Heart left ventricle (tissue), 16 donors: ENCODE measurements at regions not wholly inside any gene's neighbourhood (a gene's known extent, or its start where the extent isn't known, plus 50 kb on each side); places are given as distances from the start of the nearest gene placed in this dataset.
"Not testable (repeated sequence)": the region's sequence is repeated elsewhere in the genome, so short reads cannot be mapped to it uniquely, and the experiment has no call there.

Experiments used
- ATAC-seq, 4 donors: fragments of 200-7000 bp; cut with Tn5 transposase; one replicate each; pipeline ENCODE4 v1.9.1; 2020 to 2022; ENCODE audit warnings: moderate library complexity in 4 of 4, mild to moderate bottlenecking in 3 of 4, moderate number of reproducible peaks in 1 of 4
- DNase-seq, 5 donors: peaks; one replicate each; pipeline ENCODE4 v3.0.0-alpha.2; 2020
- H3K27ac ChIP-seq, 12 donors: fragments of 200-600 bp; sonication (generic) in 4 of 12; one replicate each; pipeline versions ENCODE4 v1.5.0 to v1.8.0; 2016 to 2022; ENCODE audit warnings: mild to moderate bottlenecking in 2 of 12
- H3K27me3 ChIP-seq, 9 donors: fragments of 200-600 bp; sonication (generic) in 2 of 9; one replicate each; pipeline versions ENCODE4 v1.5.1 to v1.8.0; 2016 to 2022; ENCODE audit warnings: mild to moderate bottlenecking in 3 of 9
- H3K36me3 ChIP-seq, 9 donors: fragments of 200-600 bp; sonication (generic) in 2 of 9; one replicate each; pipeline versions ENCODE4 v1.5.0 to v1.8.0; 2018 to 2022; ENCODE audit warnings: mild to moderate bottlenecking in 2 of 9
- H3K4me1 ChIP-seq, 12 donors: fragments of 200-600 bp; sonication (generic) in 4 of 12; one replicate each; pipeline versions ENCODE4 v1.5.0 to v1.8.0; 2016 to 2022; ENCODE audit warnings: mild to moderate bottlenecking in 3 of 12
- H3K4me3 ChIP-seq, 12 donors: fragments of 200-600 bp; sonication (generic) in 4 of 12; one replicate each; pipeline versions ENCODE4 v1.5.0 to v1.8.0; 2017 to 2022; ENCODE audit warnings: mild to moderate bottlenecking in 9 of 12, moderate library complexity in 4 of 12
- H3K9me3 ChIP-seq, 12 donors: fragments of 200-600 bp; sonication (generic) in 4 of 12; one replicate each; pipeline versions ENCODE4 v1.5.0 to v1.8.0; 2016 to 2022; ENCODE audit warnings: mild to moderate bottlenecking in 1 of 12
- CTCF ChIP-seq, 12 donors: fragments of 200-600 bp; sonication (generic) in 4 of 12; IDR thresholded peaks; one replicate each; pipeline versions ENCODE4 v1.5.0 to v1.8.0; 2018 to 2022; ENCODE audit warnings: antibody characterized with exemption in 12 of 12, mild to moderate bottlenecking in 5 of 12
- POLR2A ChIP-seq, 2 donors: fragments of 450-650 bp; IDR thresholded peaks; one replicate each; pipeline ENCODE4 v1.6.1; 2017; ENCODE audit warnings: antibody characterized with exemption in 2 of 2, mild to moderate bottlenecking in 2 of 2, moderate library complexity in 2 of 2
- WGBS, 4 donors: extraction: QIAGEN DNeasy Blood & Tissue Kit in 2 of 4; methylation state at CpG; one replicate each; pipeline versions ENCODE4 v1.1.5 to v1.1.7; 2013 to 2018; 5-methylcytosine and 5-hydroxymethylcytosine counted together
- intact Hi-C, 10 donors: fragments of 100-400 bp; cut with DNase I; formaldehyde crosslinking; loops; one replicate each; pipeline versions ENCODE4 v1.11.1 to v1.14.2; 2022
- donor health status: ischemic (EF 13 %, LVEDD 7.1; RV severe dilation, severe dysfunction).
- donor health status: healthy with polysubstance abuse.
- donor health status: DM: no; HTN: yes; CAD: no.
- donor health status: DM: no; HTN: no; CAD: no.
- donor health status: ischemic (EF 25% LVEDD 6.9; RV normal size, moderate dysfunction).
- donor health status: ischemic (EF 25% LVEDD 5.7; RV mildly dilated, moderate dysfunction).
- donor health status: healthy.
- donor health status: DM: yes; HTN: yes; CAD: no.
- donor health status: ischemic (EF 35%, LVEDD 5.7; RV mildly dilated, moderate dysfunction).
- donor health status: nonischemic (EF 11% LVEDD 7.7; RV severe dilation, severe dysfunction).
- donor health status: DM: yes; HTN: yes; CAD: no.
- donor health status: PGD.
- donor health status: ischemic (EF 29% LVEDD 5.4; RV normal size, mild dysfunction).
- donor health status: nonischemic (EF 23%, LVEDD 6.1; RV moderate dilation, normal function).

- Histone ChIP-seq H3K4me1 (peaks cover 0 to 20% (median 0%) of the 10 kb centered on the region in 12 donors), H3K27ac (no peak overlapping the region), H3K9me3 (no peaks in the 10 kb centered on the region), H3K36me3 (no peaks in the 10 kb centered on the region), H3K27me3 (no peaks in the 10 kb centered on the region), H3K4me3 (no peak overlapping the region)
- no peak for TF ChIP-seq CTCF (IDR thresholded peaks at IDR 0.05)
- no peak for TF ChIP-seq POLR2A (IDR thresholded peaks at IDR 0.05)
- WGBS, 4 donors, result 46 to 68% (median 56%) methylated on average over 2 of the region's 2 CpGs
- intact Hi-C loops, result no loop called here
- ATAC-seq (no peak), DNase-seq (no peak)
Measured at GRCh38 chr5:96176022-96176421, 214.4 kb upstream of the ELL2 start.

GRCh38 chr5:96175090-96175489, 213.4 kb upstream of the ELL2 start:
- DNase-seq, result no peak
- H3K4me3 ChIP-seq, result no peak overlapping the region
- intact Hi-C loops, result no loop called here
- no peak for ATAC-seq
- no peaks in the 10 kb centered on the region for H3K36me3 ChIP-seq
- H3K9me3 ChIP-seq, result no peaks in the 10 kb centered on the region
- peak in 5 of 12 donors; percentile 8 to 29 (median 26) for TF ChIP-seq CTCF (IDR thresholded peaks at IDR 0.05)
- no peak for TF ChIP-seq POLR2A (IDR thresholded peaks at IDR 0.05)
- no peak overlapping the region for H3K27ac ChIP-seq
- peaks cover 0 to 19% (median 0%) of the 10 kb centered on the region in 12 donors for H3K4me1 ChIP-seq
- 88 to 95% (median 95%) methylated on average over 2 of the region's 2 CpGs for WGBS, 4 donors
- no peaks in the 10 kb centered on the region for H3K27me3 ChIP-seq

GRCh38 chr5:96173366-96173765, 211.7 kb upstream of the ELL2 start:
- intact Hi-C loops, result no loop called here
- no peak for DNase-seq
- 90 to 95% (median 93%) methylated on average over 1 of the region's 1 CpG for WGBS, 4 donors

GRCh38 chr5:96172436-96172835, 210.8 kb upstream of the ELL2 start:
- H3K27ac ChIP-seq, result no peak overlapping the region
- 75 to 88% (median 80%) methylated on average over 2 of the region's 2 CpGs for WGBS, 4 donors
- peaks cover 0 to 9% (median 0%) of the 10 kb centered on the region in 12 donors for H3K4me1 ChIP-seq
- no peaks in the 10 kb centered on the region for H3K27me3 ChIP-seq
- no peak overlapping the region for H3K4me3 ChIP-seq
- intact Hi-C loops, result no loop called here
- H3K9me3 ChIP-seq, result no peaks in the 10 kb centered on the region
- H3K36me3 ChIP-seq, result no peaks in the 10 kb centered on the region
- DNase-seq, result no peak
- ATAC-seq, result no peak
- TF ChIP-seq POLR2A (IDR thresholded peaks at IDR 0.05) (no peak), CTCF (IDR thresholded peaks at IDR 0.05) (no peak)

More at GRCh38 chr5:96173366-96173765, 211.7 kb upstream of the ELL2 start:
- no peak overlapping the region for H3K4me3 ChIP-seq
- H3K27me3 ChIP-seq, result no peaks in the 10 kb centered on the region
- no peaks in the 10 kb centered on the region for H3K9me3 ChIP-seq
- peaks cover 0 to 18% (median 0%) of the 10 kb centered on the region in 12 donors for H3K4me1 ChIP-seq
- no peaks in the 10 kb centered on the region for H3K36me3 ChIP-seq
- ATAC-seq, result no peak
- TF ChIP-seq CTCF (IDR thresholded peaks at IDR 0.05) (no peak), POLR2A (IDR thresholded peaks at IDR 0.05) (no peak)
- H3K27ac ChIP-seq, result no peak overlapping the region

- H3K9me3 ChIP-seq, H3K36me3 ChIP-seq, H3K27me3 ChIP-seq, DNase-seq, ATAC-seq, H3K4me1 ChIP-seq, intact Hi-C loops, H3K27ac ChIP-seq, H3K4me3 ChIP-seq: not testable (repeated sequence)
- 86 to 93% (median 88%) methylated on average over 4 of the region's 4 CpGs for WGBS, 4 donors
Measured at GRCh38 chr5:96171973-96172372, 210.3 kb upstream of the ELL2 start.

GRCh38 chr5:96170481-96171125, 209.0 kb upstream of the ELL2 start:
- not testable (repeated sequence) for H3K9me3 ChIP-seq, ATAC-seq

GRCh38 chr5:96168833-96169232, 207.2 kb upstream of the ELL2 start:
- WGBS, 4 donors, result 92 to 96% (median 94%) methylated on average over 8 of the region's 8 CpGs

More at GRCh38 chr5:96170481-96171125, 209.0 kb upstream of the ELL2 start:
- H3K27me3 ChIP-seq, H3K4me3 ChIP-seq, H3K4me1 ChIP-seq, DNase-seq, H3K27ac ChIP-seq, intact Hi-C loops, H3K36me3 ChIP-seq: not testable (repeated sequence)
- 91 to 92% (median 92%) methylated on average over 15 of the region's 15 CpGs for WGBS, 4 donors

More at GRCh38 chr5:96168833-96169232, 207.2 kb upstream of the ELL2 start:
- DNase-seq, ATAC-seq, intact Hi-C loops, H3K4me1 ChIP-seq, H3K27ac ChIP-seq, H3K4me3 ChIP-seq, H3K9me3 ChIP-seq, H3K36me3 ChIP-seq, H3K27me3 ChIP-seq: not testable (repeated sequence)
